ENCODE measurements at regions not wholly inside any gene's neighbourhood (a gene's known extent, or its start where the extent isn't known, plus 50 kb on each side); places are given as distances from the start of the nearest gene placed in this dataset.
"Not testable (repeated sequence)": the region's sequence is repeated elsewhere in the genome, so short reads cannot be mapped to it uniquely, and the experiment has no call there.

- not testable (repeated sequence) for TF ChIP-seq CTCF (IDR thresholded peaks at IDR 0.05; ENCODE audit: low read length); EZH2 (optimal IDR thresholded peaks at IDR 0.05; ENCODE audit: low read depth, low read length); EZH2phosphoT487 (IDR thresholded peaks at IDR 0.05; ENCODE audit: low read length)
These were observed 101.3 kb upstream of the FOXQ1 start for GRCh38 chr6:1210631-1211030.

Data from MM.1S (cell line).